ENCODE measurements at regions not wholly inside any gene's neighbourhood (a gene's known extent, or its start where the extent isn't known, plus 50 kb on each side); places are given as distances from the start of the nearest gene placed in this dataset.

DNA sequence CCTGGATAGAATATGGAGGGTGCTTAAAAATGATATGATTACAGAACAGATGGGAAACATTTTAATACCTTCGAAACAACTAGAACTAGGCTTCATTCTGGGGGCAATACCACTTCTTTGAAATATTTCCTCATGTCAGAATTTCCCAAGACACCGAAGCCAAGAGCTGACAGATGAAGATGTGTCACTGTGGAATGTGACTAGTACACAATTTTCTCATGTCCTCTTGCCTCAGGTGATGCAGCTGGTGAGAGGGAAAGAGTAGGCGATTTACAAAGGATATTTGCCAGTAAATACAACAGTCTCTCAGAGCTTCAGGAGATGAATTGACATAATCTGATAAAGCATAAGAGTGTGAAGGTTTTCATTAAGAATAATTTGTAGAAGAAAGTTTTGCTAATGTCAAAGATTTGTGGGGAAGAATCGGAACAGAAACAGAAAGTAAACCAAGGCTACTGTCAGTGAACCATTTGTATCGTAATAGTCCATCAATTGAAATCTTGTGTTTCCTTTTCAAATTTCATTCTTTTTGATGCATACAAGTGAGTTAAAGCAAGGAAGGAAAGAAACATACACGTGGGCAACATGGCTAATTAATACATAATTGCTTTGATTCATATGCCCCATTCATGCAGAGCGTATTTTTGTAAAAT lies 164.7 kb upstream of the CCN2 start (continued):
- TF ChIP-seq, protein P1, sequence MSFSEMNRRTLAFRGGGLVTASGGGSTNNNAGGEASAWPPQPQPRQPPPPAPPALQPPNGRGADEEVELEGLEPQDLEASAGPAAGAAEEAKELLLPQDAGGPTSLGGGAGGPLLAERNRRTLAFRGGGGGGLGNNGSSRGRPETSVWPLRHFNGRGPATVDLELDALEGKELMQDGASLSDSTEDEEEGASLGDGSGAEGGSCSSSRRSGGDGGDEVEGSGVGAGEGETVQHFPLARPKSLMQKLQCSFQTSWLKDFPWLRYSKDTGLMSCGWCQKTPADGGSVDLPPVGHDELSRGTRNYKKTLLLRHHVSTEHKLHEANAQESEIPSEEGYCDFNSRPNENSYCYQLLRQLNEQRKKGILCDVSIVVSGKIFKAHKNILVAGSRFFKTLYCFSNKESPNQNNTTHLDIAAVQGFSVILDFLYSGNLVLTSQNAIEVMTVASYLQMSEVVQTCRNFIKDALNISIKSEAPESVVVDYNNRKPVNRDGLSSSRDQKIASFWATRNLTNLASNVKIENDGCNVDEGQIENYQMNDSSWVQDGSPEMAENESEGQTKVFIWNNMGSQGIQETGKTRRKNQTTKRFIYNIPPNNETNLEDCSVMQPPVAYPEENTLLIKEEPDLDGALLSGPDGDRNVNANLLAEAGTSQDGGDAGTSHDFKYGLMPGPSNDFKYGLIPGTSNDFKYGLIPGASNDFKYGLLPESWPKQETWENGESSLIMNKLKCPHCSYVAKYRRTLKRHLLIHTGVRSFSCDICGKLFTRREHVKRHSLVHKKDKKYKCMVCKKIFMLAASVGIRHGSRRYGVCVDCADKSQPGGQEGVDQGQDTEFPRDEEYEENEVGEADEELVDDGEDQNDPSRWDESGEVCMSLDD (CRISPR knock-in tag; IDR thresholded peaks at IDR 0.05; ENCODE audit: borderline replicate concordance): no peak
- TF ChIP-seq ZNF572 (CRISPR knock-in tag; IDR thresholded peaks at IDR 0.05) (no peak), BCL3 (CRISPR knock-in tag; IDR thresholded peaks at IDR 0.05) (no peak), ZNF460 (CRISPR knock-in tag; IDR thresholded peaks at IDR 0.05; ENCODE audit: borderline replicate concordance) (no peak)

- no peaks in the 10 kb centered on the region for H3K4me1 ChIP-seq (ENCODE audit: insufficient read depth, low read length)
- H3K9me3 ChIP-seq (ENCODE audit: low read length): peaks cover 8% of the 10 kb centered on the region
- no TSS peak for BruUV-seq (replicated peaks)
- no peaks in the 10 kb centered on the region for H3K36me3 ChIP-seq (replicated peaks in 1 of 2; ENCODE audit: control insufficient read depth in 1 of 2, insufficient read depth in 2 of 2, low read length in 2 of 2)
- no peaks in the 10 kb centered on the region for H3K79me2 ChIP-seq (ENCODE audit: insufficient read depth, low read length)
- no peak overlapping the region for H3K9ac ChIP-seq (ENCODE audit: insufficient read depth, low read depth, low read length)
- H3K4me2 ChIP-seq (ENCODE audit: low read depth, low read length): no peak overlapping the region
- no peak overlapping the region for H2AFZ ChIP-seq (ENCODE audit: low read length)
- no peak for TF ChIP-seq PAX8 (CRISPR knock-in tag; IDR thresholded peaks at IDR 0.05; ENCODE audit: borderline replicate concordance)
- no peak for TF ChIP-seq HDAC1 (CRISPR knock-in tag; IDR thresholded peaks at IDR 0.05)
- TF ChIP-seq DZIP1 (CRISPR knock-in tag; IDR thresholded peaks at IDR 0.05): no peak
- TF ChIP-seq ZNF883 (CRISPR knock-in tag; IDR thresholded peaks at IDR 0.05; ENCODE audit: not compliant biosample characterization): no peak
- no peaks in the 10 kb centered on the region for H4K20me1 ChIP-seq (ENCODE audit: insufficient read depth, low read length)
- intact Hi-C loops (cut with micrococcal nuclease; ENCODE audit: unreplicated experiment): no loop called here
- ATAC-seq: no peak
- in situ Hi-C loops (cut with HindIII; ENCODE audit: extremely low pct_ligation_motif_present, low pct_unique_long_range_greater_than_20kb): no loop called here
- no peak overlapping the region for H3K4me3 ChIP-seq (replicated peaks in 1 of 3; ENCODE audit: insufficient read depth in 1 of 3, low read depth in 2 of 3, low read length in 3 of 3)
- no peak for DNase-seq (ENCODE audit: low spot score)
- H3K27ac ChIP-seq (ENCODE audit: extremely low read length, insufficient read depth, low read length): no peak overlapping the region
- H3K27me3 ChIP-seq (ENCODE audit: control insufficient read depth in 1 of 2, insufficient read depth in 2 of 2, low read length in 2 of 2): no peaks in the 10 kb centered on the region
- 64% methylated on average over 8 of the region's 8 CpGs for WGBS (ENCODE audit: low lambda C conversion rate)
- ChIA-PET POLR2A (no interaction called here), CTCF (ENCODE audit: low intra/inter-chr PET ratio, low total read pairs) (no interaction called here)
- no peak for FAIRE-seq
Measured at GRCh38 chr6:132114201-132114825, 163.1 kb upstream of the CCN2 start.

All from HepG2 (cell line).